ENCODE measurements at regions not wholly inside any gene's neighbourhood (a gene's known extent, or its start where the extent isn't known, plus 50 kb on each side); places are given as distances from the start of the nearest gene placed in this dataset.

GRCh38 chr5:166582416-166582815, 1709.0 kb upstream of the WWC1 start:
- Mint-ChIP-seq H3K4me1 (peaks cover 4% of the 10 kb centered on the region; the same call in 1 of the 2 replicates), H3K27ac (no peak overlapping the region), H3K27me3 (ENCODE audit: low read depth) (no peaks in the 10 kb centered on the region), H3K4me3 (no peak overlapping the region), H3K36me3 (peaks cover 17% of the 10 kb centered on the region), H3K9me3 (peaks cover 36% of the 10 kb centered on the region)
- ATAC-seq (no peak), DNase-seq (ENCODE audit: low spot score) (no peak)
- TF ChIP-seq FOXJ3 (CRISPR knock-in tag; IDR thresholded peaks at IDR 0.05; ENCODE audit: borderline replicate concordance) (no peak), ZBTB21 (CRISPR knock-in tag; IDR thresholded peaks at IDR 0.05; ENCODE audit: borderline replicate concordance) (no peak), SOX15 (CRISPR knock-in tag; IDR thresholded peaks at IDR 0.05) (no peak), CTCF (IDR thresholded peaks at IDR 0.05) (no peak), CBFB (CRISPR knock-in tag; IDR thresholded peaks at IDR 0.05; ENCODE audit: low read depth) (no peak), NFATC4 (CRISPR knock-in tag; IDR thresholded peaks at IDR 0.05) (no peak), ZNF423 (CRISPR knock-in tag; IDR thresholded peaks at IDR 0.05) (no peak), IRF2 (CRISPR knock-in tag; IDR thresholded peaks at IDR 0.05; ENCODE audit: borderline replicate concordance, low read depth) (no peak), ERG (CRISPR knock-in tag; IDR thresholded peaks at IDR 0.05) (no peak), SP1 (CRISPR knock-in tag; conservative IDR thresholded peaks at IDR 0.05) (no peak), ZMAT4 (CRISPR knock-in tag; IDR thresholded peaks at IDR 0.05) (no peak), TEAD4 (CRISPR knock-in tag; IDR thresholded peaks at IDR 0.05) (no peak), JAZF1 (CRISPR knock-in tag; IDR thresholded peaks at IDR 0.05) (no peak), KAT7 (CRISPR knock-in tag; IDR thresholded peaks at IDR 0.05; ENCODE audit: borderline replicate concordance) (no peak), HMGA2 (CRISPR knock-in tag; IDR thresholded peaks at IDR 0.05) (no peak)
- TF ChIP-seq, protein P1, sequence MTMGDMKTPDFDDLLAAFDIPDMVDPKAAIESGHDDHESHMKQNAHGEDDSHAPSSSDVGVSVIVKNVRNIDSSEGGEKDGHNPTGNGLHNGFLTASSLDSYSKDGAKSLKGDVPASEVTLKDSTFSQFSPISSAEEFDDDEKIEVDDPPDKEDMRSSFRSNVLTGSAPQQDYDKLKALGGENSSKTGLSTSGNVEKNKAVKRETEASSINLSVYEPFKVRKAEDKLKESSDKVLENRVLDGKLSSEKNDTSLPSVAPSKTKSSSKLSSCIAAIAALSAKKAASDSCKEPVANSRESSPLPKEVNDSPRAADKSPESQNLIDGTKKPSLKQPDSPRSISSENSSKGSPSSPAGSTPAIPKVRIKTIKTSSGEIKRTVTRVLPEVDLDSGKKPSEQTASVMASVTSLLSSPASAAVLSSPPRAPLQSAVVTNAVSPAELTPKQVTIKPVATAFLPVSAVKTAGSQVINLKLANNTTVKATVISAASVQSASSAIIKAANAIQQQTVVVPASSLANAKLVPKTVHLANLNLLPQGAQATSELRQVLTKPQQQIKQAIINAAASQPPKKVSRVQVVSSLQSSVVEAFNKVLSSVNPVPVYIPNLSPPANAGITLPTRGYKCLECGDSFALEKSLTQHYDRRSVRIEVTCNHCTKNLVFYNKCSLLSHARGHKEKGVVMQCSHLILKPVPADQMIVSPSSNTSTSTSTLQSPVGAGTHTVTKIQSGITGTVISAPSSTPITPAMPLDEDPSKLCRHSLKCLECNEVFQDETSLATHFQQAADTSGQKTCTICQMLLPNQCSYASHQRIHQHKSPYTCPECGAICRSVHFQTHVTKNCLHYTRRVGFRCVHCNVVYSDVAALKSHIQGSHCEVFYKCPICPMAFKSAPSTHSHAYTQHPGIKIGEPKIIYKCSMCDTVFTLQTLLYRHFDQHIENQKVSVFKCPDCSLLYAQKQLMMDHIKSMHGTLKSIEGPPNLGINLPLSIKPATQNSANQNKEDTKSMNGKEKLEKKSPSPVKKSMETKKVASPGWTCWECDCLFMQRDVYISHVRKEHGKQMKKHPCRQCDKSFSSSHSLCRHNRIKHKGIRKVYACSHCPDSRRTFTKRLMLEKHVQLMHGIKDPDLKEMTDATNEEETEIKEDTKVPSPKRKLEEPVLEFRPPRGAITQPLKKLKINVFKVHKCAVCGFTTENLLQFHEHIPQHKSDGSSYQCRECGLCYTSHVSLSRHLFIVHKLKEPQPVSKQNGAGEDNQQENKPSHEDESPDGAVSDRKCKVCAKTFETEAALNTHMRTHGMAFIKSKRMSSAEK (CRISPR knock-in tag; IDR thresholded peaks at IDR 0.05; ENCODE audit: borderline replicate concordance): no peak
- TF ChIP-seq, protein P2, sequence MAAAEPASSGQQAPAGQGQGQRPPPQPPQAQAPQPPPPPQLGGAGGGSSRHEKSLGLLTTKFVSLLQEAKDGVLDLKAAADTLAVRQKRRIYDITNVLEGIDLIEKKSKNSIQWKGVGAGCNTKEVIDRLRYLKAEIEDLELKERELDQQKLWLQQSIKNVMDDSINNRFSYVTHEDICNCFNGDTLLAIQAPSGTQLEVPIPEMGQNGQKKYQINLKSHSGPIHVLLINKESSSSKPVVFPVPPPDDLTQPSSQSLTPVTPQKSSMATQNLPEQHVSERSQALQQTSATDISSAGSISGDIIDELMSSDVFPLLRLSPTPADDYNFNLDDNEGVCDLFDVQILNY (CRISPR knock-in tag; IDR thresholded peaks at IDR 0.05): no peak
- ChIA-PET POLR2A (no interaction called here), CTCF (no interaction called here)

DNA sequence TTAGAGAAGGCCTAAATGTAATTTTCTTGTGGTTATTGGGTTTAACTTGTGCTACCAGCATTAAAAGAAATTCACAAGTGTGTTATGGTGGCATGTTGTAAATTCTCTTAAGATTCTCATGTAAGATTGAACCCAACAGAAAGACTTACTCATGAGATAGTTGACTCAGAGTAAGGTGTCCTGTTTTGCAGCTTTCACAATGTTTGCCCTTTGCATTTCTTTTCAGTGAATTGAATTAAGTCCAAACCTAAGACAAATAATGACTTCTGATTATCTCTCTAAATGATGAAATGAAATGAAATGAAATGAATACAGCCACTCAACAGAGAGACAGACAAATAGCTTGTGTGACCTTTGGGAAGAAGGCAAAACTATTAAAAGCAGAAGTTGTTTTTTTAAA, 1696.9 kb upstream of the WWC1 start:
- Mint-ChIP-seq H3K4me3 (no peak overlapping the region), H3K9me3 (no peaks in the 10 kb centered on the region), H3K27ac (no peak overlapping the region), H3K36me3 (no peaks in the 10 kb centered on the region), H3K4me1 (peaks cover 17% of the 10 kb centered on the region), H3K27me3 (ENCODE audit: low read depth) (no peaks in the 10 kb centered on the region)
- POLR2A ChIA-PET: no interaction called here
- DNase-seq (ENCODE audit: low spot score) (no peak), ATAC-seq (no peak)
- CTCF ChIA-PET: no interaction called here
- TF ChIP-seq, protein P3, sequence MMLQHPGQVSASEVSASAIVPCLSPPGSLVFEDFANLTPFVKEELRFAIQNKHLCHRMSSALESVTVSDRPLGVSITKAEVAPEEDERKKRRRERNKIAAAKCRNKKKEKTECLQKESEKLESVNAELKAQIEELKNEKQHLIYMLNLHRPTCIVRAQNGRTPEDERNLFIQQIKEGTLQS (CRISPR knock-in tag; conservative IDR thresholded peaks at IDR 0.05): no peak
- TF ChIP-seq, protein P1 (CRISPR knock-in tag; IDR thresholded peaks at IDR 0.05; ENCODE audit: borderline replicate concordance): no peak
- TF ChIP-seq, protein P4, sequence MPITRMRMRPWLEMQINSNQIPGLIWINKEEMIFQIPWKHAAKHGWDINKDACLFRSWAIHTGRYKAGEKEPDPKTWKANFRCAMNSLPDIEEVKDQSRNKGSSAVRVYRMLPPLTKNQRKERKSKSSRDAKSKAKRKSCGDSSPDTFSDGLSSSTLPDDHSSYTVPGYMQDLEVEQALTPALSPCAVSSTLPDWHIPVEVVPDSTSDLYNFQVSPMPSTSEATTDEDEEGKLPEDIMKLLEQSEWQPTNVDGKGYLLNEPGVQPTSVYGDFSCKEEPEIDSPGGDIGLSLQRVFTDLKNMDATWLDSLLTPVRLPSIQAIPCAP (CRISPR knock-in tag; IDR thresholded peaks at IDR 0.05): no peak
- TF ChIP-seq FOXJ3 (CRISPR knock-in tag; IDR thresholded peaks at IDR 0.05; ENCODE audit: borderline replicate concordance): no peak
